OCI-M1 (cell line): ENCODE measurements at regions not wholly inside any gene's neighbourhood (a gene's known extent, or its start where the extent isn't known, plus 50 kb on each side); places are given as distances from the start of the nearest gene placed in this dataset.
"Not testable (repeated sequence)": the region's sequence is repeated elsewhere in the genome, so short reads cannot be mapped to it uniquely, and the experiment has no call there.

Source experiments
- DNase-seq: peaks from one replicate; lab custom pipeline; 2025; lab: John Stamatoyannopoulos, UW

GRCh38 chr13:87094646-87095045 is 576.5 kb upstream of the SLITRK5 start:
- peak; percentile 79 for DNase-seq

GRCh38 chr13:87100431-87100830 is 570.7 kb upstream of the SLITRK5 start:
- DNase-seq: no peak

GRCh38 chr13:87107651-87108050 is 563.5 kb upstream of the SLITRK5 start:
- DNase-seq: no peak

GRCh38 chr13:87120476-87120875 is 550.7 kb upstream of the SLITRK5 start:
- no peak for DNase-seq

GRCh38 chr13:87122551-87122950 is 548.6 kb upstream of the SLITRK5 start:
- DNase-seq: no peak

- DNase-seq: peak; percentile 96
These were observed 547.0 kb upstream of the SLITRK5 start for GRCh38 chr13:87123987-87124784.

GRCh38 chr13:87124785-87125074 is 546.4 kb upstream of the SLITRK5 start:
- DNase-seq: no peak

GRCh38 chr13:87128036-87128435 is 543.1 kb upstream of the SLITRK5 start:
- no peak for DNase-seq

- DNase-seq: no peak
These were observed 542.7 kb upstream of the SLITRK5 start for GRCh38 chr13:87128491-87128890.

- peak; percentile 34 for DNase-seq
These were observed 541.4 kb upstream of the SLITRK5 start for GRCh38 chr13:87129602-87130300.

- no peak for DNase-seq
These were observed 540.7 kb upstream of the SLITRK5 start for GRCh38 chr13:87130423-87130822.

- DNase-seq: no peak
These were observed 539.6 kb upstream of the SLITRK5 start for GRCh38 chr13:87131611-87132010.

GRCh38 chr13:87138866-87139265 is 532.3 kb upstream of the SLITRK5 start:
- DNase-seq: no peak

- DNase-seq: no peak
These were observed 524.1 kb upstream of the SLITRK5 start for GRCh38 chr13:87147076-87147475.

GRCh38 chr13:87153371-87153770 is 517.8 kb upstream of the SLITRK5 start:
- no peak for DNase-seq

- DNase-seq: no peak
These were observed 504.8 kb upstream of the SLITRK5 start for GRCh38 chr13:87166348-87166747.

- DNase-seq: no peak
These were observed 502.8 kb upstream of the SLITRK5 start for GRCh38 chr13:87168390-87168789.

- DNase-seq: no peak
These were observed 501.8 kb upstream of the SLITRK5 start for GRCh38 chr13:87169337-87169736.

- DNase-seq: no peak
These were observed 498.9 kb upstream of the SLITRK5 start for GRCh38 chr13:87172166-87172835.

- not testable (repeated sequence) for DNase-seq
These were observed 486.0 kb upstream of the SLITRK5 start for GRCh38 chr13:87185138-87185537.

GRCh38 chr13:87186647-87187046 is 484.5 kb upstream of the SLITRK5 start:
- DNase-seq: not testable (repeated sequence)

- DNase-seq: not testable (repeated sequence)
These were observed 479.7 kb upstream of the SLITRK5 start for GRCh38 chr13:87191485-87191884.

GRCh38 chr13:87198371-87198770 is 472.8 kb upstream of the SLITRK5 start:
- DNase-seq: no peak
